GM08714 (cell line): ENCODE measurements at regions not wholly inside any gene's neighbourhood (a gene's known extent, or its start where the extent isn't known, plus 50 kb on each side); places are given as distances from the start of the nearest gene placed in this dataset.

Experiments
- H3K4me3 ChIP-seq: fragments of 200-500 bp; sonication (Bioruptor generic); 2 replicates; pipeline ENCODE4 v1.5.1; 2014; ENCODE audit warnings: mild to moderate bottlenecking, low read length, inconsistent platforms
- ZNF274 ChIP-seq: IDR thresholded peaks from 2 replicates; pipeline ENCODE4 v1.6.1; 2012; ENCODE audit warnings: mild to moderate bottlenecking, low read depth, low read length

DNA sequence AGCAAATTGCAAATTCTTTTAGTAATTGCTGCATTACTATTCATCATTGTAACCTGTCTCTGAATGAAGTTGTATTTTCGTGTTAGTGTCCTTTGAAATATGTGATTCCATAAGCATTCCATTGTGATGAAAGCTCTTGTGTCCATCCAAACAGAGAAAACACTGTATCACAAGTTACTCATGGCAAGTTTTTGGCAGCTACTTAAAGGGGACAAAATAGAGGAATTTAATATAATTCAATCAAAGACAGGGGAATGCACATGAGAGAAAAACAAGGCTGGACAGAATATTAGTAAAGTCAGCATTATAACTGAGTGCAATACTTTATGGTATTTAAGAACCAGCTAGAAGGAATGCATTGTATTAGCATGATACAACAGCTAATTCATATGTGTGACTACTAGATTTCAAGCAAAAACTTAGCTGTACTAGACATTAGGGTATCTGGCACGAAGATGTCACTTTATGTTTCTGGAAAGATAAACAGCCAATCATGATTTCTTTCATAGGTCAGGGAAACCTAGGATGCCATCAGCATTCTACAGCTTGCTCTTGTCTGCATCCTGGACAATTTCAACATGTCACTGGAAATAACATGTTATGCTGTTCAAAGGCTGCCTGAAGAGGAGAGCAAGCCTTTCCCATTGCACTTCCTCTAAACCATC is 270.6 kb upstream of the MARCKS start:
- H3K4me3 ChIP-seq = no peak overlapping the region
- no peak for TF ChIP-seq ZNF274

DNA sequence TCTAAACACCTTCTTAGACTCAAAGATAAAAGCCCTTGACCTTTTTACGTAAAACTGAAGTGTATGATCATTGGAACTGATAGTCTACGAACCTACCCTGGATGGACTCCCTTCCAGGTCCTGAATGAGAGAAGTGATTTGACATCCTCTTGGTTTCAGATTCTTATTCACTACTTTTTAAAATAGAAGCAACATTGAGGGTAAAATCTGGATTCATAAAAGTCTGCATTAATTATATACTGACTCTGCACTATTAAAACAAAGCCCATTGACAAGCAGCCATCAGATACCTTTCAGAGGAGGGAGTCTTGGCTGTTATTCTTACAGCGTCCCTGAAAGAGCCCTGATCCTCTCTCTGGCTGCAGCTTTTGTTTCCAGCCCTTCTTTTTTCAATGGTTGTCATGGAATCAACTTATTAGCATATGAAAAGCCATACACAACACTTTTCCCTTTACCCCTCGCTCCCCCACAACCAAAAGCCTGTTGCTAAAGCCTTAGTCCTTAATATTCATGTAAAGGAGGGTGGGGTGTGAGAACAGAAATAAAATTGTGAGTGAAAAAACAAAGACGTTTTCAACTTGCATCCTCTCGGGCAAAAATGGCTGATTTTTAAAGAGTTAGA is 270.0 kb upstream of the MARCKS start:
- H3K4me3 ChIP-seq = no peak overlapping the region
- no peak for TF ChIP-seq ZNF274

DNA sequence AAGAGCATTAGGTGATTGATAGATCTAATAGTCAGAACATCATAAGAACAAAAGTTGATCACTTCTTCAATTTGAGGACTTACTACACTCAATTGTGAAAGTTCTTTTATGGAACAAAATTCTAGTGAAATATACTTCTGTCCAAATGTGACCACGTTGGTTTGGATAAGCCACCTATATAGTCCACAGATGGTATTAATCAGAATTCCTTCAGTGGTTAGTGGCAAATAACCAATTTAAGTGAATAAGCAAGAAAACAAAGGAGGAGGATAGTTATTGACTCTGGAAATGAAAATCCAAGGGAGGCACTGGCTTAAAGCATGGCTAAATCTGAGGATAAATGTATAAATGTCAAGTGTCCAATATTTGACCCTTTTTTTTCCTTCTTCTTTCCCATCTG is 268.5 kb upstream of the MARCKS start:
- H3K4me3 ChIP-seq = no peak overlapping the region
- no peak for TF ChIP-seq ZNF274

GRCh38 chr6:113591896-113592827 is 265.0 kb upstream of the MARCKS start:
- no peak overlapping the region for H3K4me3 ChIP-seq
- no peak for TF ChIP-seq ZNF274

DNA sequence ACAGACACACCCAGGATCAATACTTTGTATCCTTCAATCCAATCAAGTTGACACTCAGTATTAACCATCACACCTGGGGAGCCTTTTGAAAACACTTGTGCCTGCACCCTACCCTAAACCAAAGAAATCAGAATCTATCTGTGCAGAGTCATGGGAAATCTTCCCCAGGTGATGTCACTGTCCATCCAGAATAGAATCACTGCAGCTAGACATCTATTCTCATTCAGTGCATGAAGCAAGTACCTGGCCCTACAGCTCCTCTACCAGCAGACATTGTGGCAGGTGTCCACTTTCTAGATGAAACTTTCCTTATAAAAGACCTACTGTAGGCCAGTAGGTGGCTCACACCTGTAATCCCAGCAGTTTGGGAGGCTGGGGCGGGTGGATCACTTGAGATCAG is 262.4 kb upstream of the MARCKS start:
- no peak overlapping the region for H3K4me3 ChIP-seq
- no peak for TF ChIP-seq ZNF274

- no peak for TF ChIP-seq ZNF274
- H3K4me3 ChIP-seq = no peak overlapping the region
Observed at GRCh38 chr6:113595911-113596376, 261.2 kb upstream of the MARCKS start.

DNA sequence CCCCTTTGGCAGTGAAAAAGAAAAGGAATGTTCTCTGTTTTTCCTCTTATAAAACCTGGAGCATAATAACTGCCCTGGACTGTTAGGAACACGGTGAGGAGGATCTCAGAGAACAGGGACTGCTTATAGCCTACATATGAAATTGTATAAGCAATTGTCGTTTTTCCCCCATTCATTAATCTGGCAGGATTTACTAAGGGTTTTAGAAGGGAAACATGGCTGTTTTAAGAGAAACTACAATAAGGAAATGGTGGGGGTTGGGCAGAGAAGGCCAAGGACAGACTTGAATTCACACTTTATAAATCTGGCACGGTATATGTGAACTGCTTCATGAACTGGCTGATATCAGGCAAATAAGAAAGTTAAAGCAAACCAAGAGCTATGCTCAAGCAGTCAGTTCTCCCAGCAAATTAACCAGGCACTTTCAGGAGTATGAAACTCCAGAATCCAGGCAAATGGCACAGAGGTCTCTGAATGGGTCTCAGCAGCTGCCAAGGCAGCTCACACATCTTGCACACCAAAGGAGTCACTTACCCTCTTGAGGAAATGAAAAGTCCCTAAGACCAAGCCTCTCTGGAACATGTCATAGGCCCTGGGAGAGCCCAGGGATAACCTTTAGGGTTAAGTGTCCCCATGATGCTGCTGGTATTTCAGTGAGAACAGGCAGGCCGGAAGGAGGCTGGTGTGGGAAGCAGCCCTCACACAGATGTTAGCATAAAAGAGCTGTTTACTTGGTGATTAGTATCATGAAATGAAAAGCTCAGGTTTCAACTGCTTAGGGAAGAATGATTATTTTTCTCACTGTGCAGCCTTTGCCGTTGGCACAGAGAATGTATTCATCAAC is 260.5 kb upstream of the MARCKS start:
- H3K4me3 ChIP-seq = no peak overlapping the region
- TF ChIP-seq ZNF274 = no peak

DNA sequence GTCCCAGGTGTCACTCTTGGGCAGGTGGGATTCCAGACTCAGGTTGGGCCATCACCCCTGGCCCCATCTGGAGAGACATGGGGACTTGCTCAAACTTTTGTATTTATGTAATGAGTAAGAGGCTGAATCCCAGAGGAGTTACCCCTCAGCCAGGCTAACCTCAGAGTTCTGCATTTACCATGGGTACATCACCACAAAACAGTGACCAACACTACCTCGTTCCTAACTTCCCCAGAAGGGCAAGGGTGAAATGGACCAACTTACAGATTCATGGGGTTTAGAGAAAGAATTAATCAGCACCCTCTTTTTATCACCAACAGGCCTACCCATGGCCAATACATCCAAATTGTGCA is 259.9 kb upstream of the MARCKS start:
- H3K4me3 ChIP-seq = no peak overlapping the region
- no peak for TF ChIP-seq ZNF274

DNA sequence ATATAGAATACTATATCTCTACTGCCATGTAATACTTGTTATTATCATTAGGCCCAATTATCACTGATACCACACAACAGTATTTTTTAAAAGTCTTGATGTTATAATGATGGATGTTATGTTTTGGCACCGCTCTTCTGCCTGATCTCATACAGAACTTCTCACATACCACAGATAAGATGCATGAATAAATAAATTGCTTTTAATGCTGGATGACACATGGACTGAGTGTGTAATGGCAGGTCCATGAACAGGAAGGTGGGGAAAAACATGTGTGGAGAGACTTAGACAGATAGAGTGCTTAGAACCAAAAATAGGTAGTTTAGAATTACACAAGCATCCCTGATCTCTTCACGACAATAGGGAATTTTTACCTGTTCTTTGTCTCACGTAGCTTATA is 258.4 kb upstream of the MARCKS start:
- TF ChIP-seq ZNF274 = no peak

GRCh38 chr6:113599444-113599843 is 257.7 kb upstream of the MARCKS start:
- no peak for TF ChIP-seq ZNF274
- no peak overlapping the region for H3K4me3 ChIP-seq

More for the DNA sequence above, 258.4 kb upstream of the MARCKS start:
- no peak overlapping the region for H3K4me3 ChIP-seq

- TF ChIP-seq ZNF274 = no peak
- H3K4me3 ChIP-seq = no peak overlapping the region
Observed at GRCh38 chr6:113600551-113601339, 256.4 kb upstream of the MARCKS start.

GRCh38 chr6:113607821-113608545 is 249.2 kb upstream of the MARCKS start:
- no peak overlapping the region for H3K4me3 ChIP-seq
- no peak for TF ChIP-seq ZNF274
